ENCODE measurements at regions not wholly inside any gene's neighbourhood (a gene's known extent, or its start where the extent isn't known, plus 50 kb on each side); places are given as distances from the start of the nearest gene placed in this dataset.

DNA sequence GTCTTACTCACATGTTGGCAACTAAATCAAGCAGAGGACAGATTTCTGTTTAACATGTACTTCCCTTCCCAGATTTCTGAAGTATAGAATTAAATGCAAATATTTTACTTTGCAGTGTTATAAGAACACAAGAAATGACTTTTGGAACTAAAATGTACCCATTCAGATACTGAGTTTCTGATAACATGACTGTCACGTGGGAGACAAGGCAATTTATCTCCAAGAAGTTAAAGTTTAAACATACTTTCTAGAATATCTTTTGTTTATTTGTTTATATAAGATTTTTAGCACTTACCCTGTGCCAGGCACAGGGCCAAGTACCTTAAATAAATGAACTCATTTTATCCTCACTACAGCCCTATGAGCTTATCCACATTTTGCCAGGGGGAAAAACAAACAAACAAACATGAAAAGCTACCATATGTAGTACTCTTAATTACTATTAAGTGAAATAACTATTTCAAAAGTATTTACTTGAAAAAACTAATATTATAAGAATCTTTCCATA is 807.1 kb upstream of the KCND2 start:
- no peak for TF ChIP-seq CTCF (IDR thresholded peaks at IDR 0.05; ENCODE audit: control insufficient read depth, extremely low read depth, insufficient read depth)
- no peak overlapping the region for H3K4me3 ChIP-seq (ENCODE audit: low read depth, low read length)
- no peak for DNase-seq (ENCODE audit: low read depth)

- peak; percentile 28 for DNase-seq (ENCODE audit: low read depth)
- no peak overlapping the region for H3K4me3 ChIP-seq (ENCODE audit: low read depth, low read length)
- TF ChIP-seq CTCF (IDR thresholded peaks at IDR 0.05; ENCODE audit: control insufficient read depth, extremely low read depth, insufficient read depth) = no peak
These were observed 800.5 kb upstream of the KCND2 start for GRCh38 chr7:119472408-119473038.

DNA sequence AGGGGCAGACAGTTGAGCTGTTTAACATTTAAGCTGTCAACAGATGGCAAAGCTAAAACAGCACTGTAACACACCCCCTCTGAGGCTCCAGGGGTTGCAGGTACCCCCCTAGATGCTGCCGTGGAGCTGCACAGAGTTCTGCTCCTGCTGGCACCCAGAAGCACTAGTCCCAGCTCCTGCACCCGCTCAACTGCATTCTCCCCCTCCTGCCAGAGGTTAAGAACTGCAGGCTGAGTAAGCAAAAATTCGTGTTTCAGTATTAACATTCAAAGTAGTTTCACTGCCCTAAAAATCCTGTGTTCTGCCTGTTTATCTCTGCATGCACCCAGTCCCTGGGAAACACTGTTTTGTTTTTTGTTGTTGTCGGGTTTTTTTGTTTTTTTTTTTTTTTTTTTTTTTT is 790.8 kb upstream of the KCND2 start:
- no peak for DNase-seq (ENCODE audit: low read depth)
- no peak overlapping the region for H3K4me3 ChIP-seq (ENCODE audit: low read depth, low read length)
- peak; percentile 40 for TF ChIP-seq CTCF (IDR thresholded peaks at IDR 0.05; ENCODE audit: control insufficient read depth, extremely low read depth, insufficient read depth)

- DNase-seq (ENCODE audit: low read depth) = no peak
- H3K4me3 ChIP-seq (ENCODE audit: low read depth, low read length) = no peak overlapping the region
- TF ChIP-seq CTCF (IDR thresholded peaks at IDR 0.05; ENCODE audit: control insufficient read depth, extremely low read depth, insufficient read depth) = no peak
These were observed 790.3 kb upstream of the KCND2 start for GRCh38 chr7:119482671-119483070.

GRCh38 chr7:119483364-119483763 is 789.6 kb upstream of the KCND2 start:
- no peak overlapping the region for H3K4me3 ChIP-seq (ENCODE audit: low read depth, low read length)
- TF ChIP-seq CTCF (IDR thresholded peaks at IDR 0.05; ENCODE audit: control insufficient read depth, extremely low read depth, insufficient read depth) = no peak
- no peak for DNase-seq (ENCODE audit: low read depth)

DNA sequence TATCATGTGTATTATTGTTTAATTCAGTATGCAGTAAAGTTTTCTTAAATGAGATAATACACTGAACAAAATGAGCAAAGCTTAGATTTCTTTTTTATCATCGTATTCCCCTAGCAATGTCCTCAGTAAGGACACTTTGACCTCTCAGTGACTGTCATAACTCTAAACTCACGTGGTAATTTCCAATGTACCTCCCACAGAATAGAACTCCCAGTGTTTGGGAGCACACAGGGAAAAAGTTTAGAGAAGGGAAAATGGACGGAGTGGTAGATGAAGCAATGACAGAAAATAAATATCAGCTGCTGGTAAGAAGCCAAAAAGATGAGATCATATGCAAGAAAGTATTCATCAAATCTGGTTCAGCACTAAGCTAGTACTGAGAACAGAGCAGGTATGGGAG is 758.6 kb upstream of the KCND2 start:
- no peak overlapping the region for H3K4me3 ChIP-seq (ENCODE audit: low read depth, low read length)
- DNase-seq (ENCODE audit: low read depth) = no peak
- no peak for TF ChIP-seq CTCF (IDR thresholded peaks at IDR 0.05; ENCODE audit: control insufficient read depth, extremely low read depth, insufficient read depth)

- TF ChIP-seq CTCF (IDR thresholded peaks at IDR 0.05; ENCODE audit: control insufficient read depth, extremely low read depth, insufficient read depth) = no peak
- DNase-seq (ENCODE audit: low read depth) = no peak
- H3K4me3 ChIP-seq (ENCODE audit: low read depth, low read length) = no peak overlapping the region
These were observed 757.8 kb upstream of the KCND2 start for GRCh38 chr7:119515214-119515613.

Data from LNCaP clone FGC (cell line).